Loucy (cell line): ENCODE measurements at regions not wholly inside any gene's neighbourhood (a gene's known extent, or its start where the extent isn't known, plus 50 kb on each side); places are given as distances from the start of the nearest gene placed in this dataset.

Experiments used
- EZH2phosphoT487 ChIP-seq: fragments of 200-600 bp; IDR thresholded peaks from 2 replicates; pipeline ENCODE4 v1.6.1; 2018; ENCODE audit warnings: antibody characterized with exemption, mild to moderate bottlenecking, moderate library complexity, borderline replicate concordance
- TF ChIP-seq, protein P1 (sequence below): fragments of 200-600 bp; sonication (generic); conservative IDR thresholded peaks from 2 replicates; pipeline ENCODE4 v1.5.1; 2014; ENCODE audit warnings: mild to moderate bottlenecking, antibody characterized with exemption, low read length

GRCh38 chr4:104022226-104022625, 302.4 kb upstream of the TACR3 start:
- TF ChIP-seq, protein P1, sequence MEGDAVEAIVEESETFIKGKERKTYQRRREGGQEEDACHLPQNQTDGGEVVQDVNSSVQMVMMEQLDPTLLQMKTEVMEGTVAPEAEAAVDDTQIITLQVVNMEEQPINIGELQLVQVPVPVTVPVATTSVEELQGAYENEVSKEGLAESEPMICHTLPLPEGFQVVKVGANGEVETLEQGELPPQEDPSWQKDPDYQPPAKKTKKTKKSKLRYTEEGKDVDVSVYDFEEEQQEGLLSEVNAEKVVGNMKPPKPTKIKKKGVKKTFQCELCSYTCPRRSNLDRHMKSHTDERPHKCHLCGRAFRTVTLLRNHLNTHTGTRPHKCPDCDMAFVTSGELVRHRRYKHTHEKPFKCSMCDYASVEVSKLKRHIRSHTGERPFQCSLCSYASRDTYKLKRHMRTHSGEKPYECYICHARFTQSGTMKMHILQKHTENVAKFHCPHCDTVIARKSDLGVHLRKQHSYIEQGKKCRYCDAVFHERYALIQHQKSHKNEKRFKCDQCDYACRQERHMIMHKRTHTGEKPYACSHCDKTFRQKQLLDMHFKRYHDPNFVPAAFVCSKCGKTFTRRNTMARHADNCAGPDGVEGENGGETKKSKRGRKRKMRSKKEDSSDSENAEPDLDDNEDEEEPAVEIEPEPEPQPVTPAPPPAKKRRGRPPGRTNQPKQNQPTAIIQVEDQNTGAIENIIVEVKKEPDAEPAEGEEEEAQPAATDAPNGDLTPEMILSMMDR, result no peak
- TF ChIP-seq EZH2phosphoT487, result no peak
